ENCODE measurements at regions not wholly inside any gene's neighbourhood (a gene's known extent, or its start where the extent isn't known, plus 50 kb on each side); places are given as distances from the start of the nearest gene placed in this dataset.

GRCh38 chr4:180852738-180853137 is 1390.5 kb upstream of the TENM3 start:
- no peak for DNase-seq (ENCODE audit: low read depth)
- no peak for TF ChIP-seq CTCF (IDR thresholded peaks at IDR 0.05; ENCODE audit: control insufficient read depth, extremely low read depth, insufficient read depth)

GRCh38 chr4:180855184-180855583 is 1388.0 kb upstream of the TENM3 start:
- TF ChIP-seq CTCF (IDR thresholded peaks at IDR 0.05; ENCODE audit: control insufficient read depth, extremely low read depth, insufficient read depth) = no peak
- no peak for DNase-seq (ENCODE audit: low read depth)
- H3K4me3 ChIP-seq (ENCODE audit: low read depth, low read length) = no peak overlapping the region

More at GRCh38 chr4:180852738-180853137, 1390.5 kb upstream of the TENM3 start:
- no peak overlapping the region for H3K4me3 ChIP-seq (ENCODE audit: low read depth, low read length)

GRCh38 chr4:180860089-180860720 is 1383.0 kb upstream of the TENM3 start:
- TF ChIP-seq CTCF (IDR thresholded peaks at IDR 0.05; ENCODE audit: control insufficient read depth, extremely low read depth, insufficient read depth) = no peak
- DNase-seq (ENCODE audit: low read depth) = no peak
- H3K4me3 ChIP-seq (ENCODE audit: low read depth, low read length) = no peak overlapping the region

- no peak for TF ChIP-seq CTCF (IDR thresholded peaks at IDR 0.05; ENCODE audit: control insufficient read depth, extremely low read depth, insufficient read depth)
- DNase-seq (ENCODE audit: low read depth) = no peak
- no peak overlapping the region for H3K4me3 ChIP-seq (ENCODE audit: low read depth, low read length)
These were observed 1381.6 kb upstream of the TENM3 start for GRCh38 chr4:180861651-180862050.

- H3K4me3 ChIP-seq (ENCODE audit: low read depth, low read length) = no peak overlapping the region
- DNase-seq (ENCODE audit: low read depth) = no peak
- no peak for TF ChIP-seq CTCF (IDR thresholded peaks at IDR 0.05; ENCODE audit: control insufficient read depth, extremely low read depth, insufficient read depth)
These were observed 1376.1 kb upstream of the TENM3 start for GRCh38 chr4:180866933-180867643.

- DNase-seq (ENCODE audit: low read depth) = peak; percentile 2
- TF ChIP-seq CTCF (IDR thresholded peaks at IDR 0.05; ENCODE audit: control insufficient read depth, extremely low read depth, insufficient read depth) = no peak
These were observed 1372.6 kb upstream of the TENM3 start for GRCh38 chr4:180870623-180871022.

More at GRCh38 chr4:180870623-180871022, 1372.6 kb upstream of the TENM3 start:
- H3K4me3 ChIP-seq (ENCODE audit: low read depth, low read length) = no peak overlapping the region

All from LNCaP clone FGC (cell line).